Loucy (cell line): ENCODE measurements at regions not wholly inside any gene's neighbourhood (a gene's known extent, or its start where the extent isn't known, plus 50 kb on each side); places are given as distances from the start of the nearest gene placed in this dataset.

Experiments
- H2AFZ ChIP-seq: fragments of 200-600 bp; sonication (generic); 2 replicates; pipeline ENCODE4 v1.6.0; 2016; ENCODE audit warnings: antibody characterized with exemption, mild to moderate bottlenecking, low read length, moderate library complexity
- H3F3A ChIP-seq: fragments of 200-600 bp; 2 replicates; pipeline ENCODE4 v1.6.0; 2016; ENCODE audit warnings: antibody characterized with exemption, low read depth, mild to moderate bottlenecking
- H3K27me3 ChIP-seq: fragments of 200-600 bp; sonication (generic); 2 replicates; pipeline ENCODE4 v1.6.1; 2014; ENCODE audit warnings: low read length, mild to moderate bottlenecking; ENCODE audit not compliant: insufficient read depth, poor library complexity, severe bottlenecking
- H3K36me3 ChIP-seq: fragments of 200-600 bp; sonication (generic); 2 replicates; pipeline ENCODE4 v1.6.1; 2016; ENCODE audit warnings: low read length; ENCODE audit not compliant: insufficient read depth
- H3K4me1 ChIP-seq: fragments of 200-600 bp; sonication (generic); 2 replicates; pipeline ENCODE4 v1.5.1; 2014; ENCODE audit warnings: low read length, mild to moderate bottlenecking; ENCODE audit not compliant: insufficient read depth, poor library complexity, severe bottlenecking
- H3K4me2 ChIP-seq: fragments of 200-600 bp; sonication (generic); 2 replicates; pipeline ENCODE4 v1.6.0; 2014; ENCODE audit warnings: antibody characterized with exemption, low read length, low read depth, mild to moderate bottlenecking; ENCODE audit not compliant: poor library complexity, severe bottlenecking
- H3K4me3 ChIP-seq: fragments of 200-600 bp; sonication (generic); 2 replicates; pipeline ENCODE4 v1.5.1; 2014; ENCODE audit warnings: low read length, mild to moderate bottlenecking, mixed read lengths; ENCODE audit not compliant: poor library complexity, severe bottlenecking
- H3K79me2 ChIP-seq: fragments of 200-600 bp; sonication (generic); 2 replicates; pipeline ENCODE4 v1.6.1; 2014; ENCODE audit warnings: low read length; ENCODE audit not compliant: insufficient read depth
- H3K9ac ChIP-seq: fragments of 200-600 bp; sonication (generic); 2 replicates; pipeline ENCODE4 v1.6.0; 2014; ENCODE audit warnings: mild to moderate bottlenecking, low read depth, low read length, moderate library complexity; ENCODE audit not compliant: poor library complexity, severe bottlenecking
- H3K9me2 ChIP-seq: fragments of 200-600 bp; sonication (generic); replicated peaks from 2 replicates; pipeline ENCODE4 v1.6.1; 2016; ENCODE audit warnings: low read depth, low read length, mixed read lengths
- H3K9me3 ChIP-seq: fragments of 200-600 bp; sonication (generic); 2 replicates; pipeline ENCODE4 v1.6.1; 2014; ENCODE audit warnings: mild to moderate bottlenecking, antibody characterized with exemption, low read length, low read depth; ENCODE audit not compliant: insufficient read depth
- H4K20me1 ChIP-seq: fragments of 200-600 bp; sonication (generic); 2 replicates; pipeline ENCODE4 v1.6.0; 2014; ENCODE audit warnings: antibody characterized with exemption, low read length, mild to moderate bottlenecking; ENCODE audit not compliant: insufficient read depth, poor library complexity, severe bottlenecking
- CTCF ChIP-seq: fragments of 200-600 bp; sonication (generic); conservative IDR thresholded peaks from 2 replicates; pipeline ENCODE4 v1.5.1; 2014; ENCODE audit warnings: mild to moderate bottlenecking, antibody characterized with exemption, low read length
- EZH2phosphoT487 ChIP-seq: fragments of 200-600 bp; IDR thresholded peaks from 2 replicates; pipeline ENCODE4 v1.6.1; 2018; ENCODE audit warnings: antibody characterized with exemption, mild to moderate bottlenecking, moderate library complexity, borderline replicate concordance

GRCh38 chr18:44396550-44396949, 284.1 kb upstream of the SETBP1 start:
- H3F3A ChIP-seq = no peaks in the 10 kb centered on the region
- no peak overlapping the region for H3K4me2 ChIP-seq
- TF ChIP-seq CTCF = no peak
- no peak for TF ChIP-seq EZH2phosphoT487

GRCh38 chr18:44409071-44409470, 271.6 kb upstream of the SETBP1 start:
- Histone ChIP-seq H3K9me2 (no peaks in the 10 kb centered on the region), H3F3A (no peaks in the 10 kb centered on the region), H2AFZ (no peak overlapping the region), H3K4me1 (no peaks in the 10 kb centered on the region), H3K27me3 (no peaks in the 10 kb centered on the region), H3K4me3 (no peak overlapping the region), H3K36me3 (no peaks in the 10 kb centered on the region), H3K9me3 (no peaks in the 10 kb centered on the region), H3K4me2 (no peak overlapping the region), H3K79me2 (no peaks in the 10 kb centered on the region), H3K9ac (no peak overlapping the region), H4K20me1 (no peaks in the 10 kb centered on the region)
- TF ChIP-seq CTCF (no peak), EZH2phosphoT487 (no peak)

More at GRCh38 chr18:44396550-44396949, 284.1 kb upstream of the SETBP1 start:
- Histone ChIP-seq H3K36me3 (no peaks in the 10 kb centered on the region), H3K4me3 (no peak overlapping the region), H3K27me3 (no peaks in the 10 kb centered on the region), H3K79me2 (no peaks in the 10 kb centered on the region), H4K20me1 (no peaks in the 10 kb centered on the region), H3K4me1 (peaks cover 5% of the 10 kb centered on the region), H3K9me3 (no peaks in the 10 kb centered on the region), H3K9me2 (no peaks in the 10 kb centered on the region), H3K9ac (no peak overlapping the region), H2AFZ (no peak overlapping the region)

GRCh38 chr18:44409515-44409914, 271.2 kb upstream of the SETBP1 start:
- TF ChIP-seq EZH2phosphoT487 = no peak
- no peak for TF ChIP-seq CTCF
- Histone ChIP-seq H3K9me2 (no peaks in the 10 kb centered on the region), H3K9ac (no peak overlapping the region), H3K79me2 (no peaks in the 10 kb centered on the region), H2AFZ (no peak overlapping the region), H3K4me1 (no peaks in the 10 kb centered on the region), H3K9me3 (no peaks in the 10 kb centered on the region), H3K27me3 (no peaks in the 10 kb centered on the region), H3K4me3 (no peak overlapping the region), H4K20me1 (no peaks in the 10 kb centered on the region), H3F3A (no peaks in the 10 kb centered on the region), H3K36me3 (no peaks in the 10 kb centered on the region), H3K4me2 (no peak overlapping the region)
